ENCODE measurements at regions not wholly inside any gene's neighbourhood (a gene's known extent, or its start where the extent isn't known, plus 50 kb on each side); places are given as distances from the start of the nearest gene placed in this dataset.
"Not testable (repeated sequence)": the region's sequence is repeated elsewhere in the genome, so short reads cannot be mapped to it uniquely, and the experiment has no call there.

GRCh38 chr5:53166183-53166495 lies 56.6 kb upstream of the MOCS2 start:
- no peaks in the 10 kb centered on the region for H3K36me3 ChIP-seq (replicated peaks; ENCODE audit: low read depth, low read length)
- H3K9me3 ChIP-seq (ENCODE audit: insufficient read depth, low read length): no peaks in the 10 kb centered on the region
- H3K4me3 ChIP-seq (ENCODE audit: low read length): no peak overlapping the region
- no peak overlapping the region for H2AFZ ChIP-seq (ENCODE audit: low read depth, low read length)
- H3K9ac ChIP-seq (ENCODE audit: low read length): no peak overlapping the region
- H4K20me1 ChIP-seq (ENCODE audit: insufficient read depth, low read length): no peaks in the 10 kb centered on the region
- H3K79me2 ChIP-seq (ENCODE audit: low read length): no peaks in the 10 kb centered on the region
- no peaks in the 10 kb centered on the region for H3K4me1 ChIP-seq (ENCODE audit: low read length)
- no peaks in the 10 kb centered on the region for H3K27me3 ChIP-seq (ENCODE audit: low read depth, low read length)
- no peak for TF ChIP-seq CTCF (IDR thresholded peaks at IDR 0.05; ENCODE audit: low read depth, low read length)
- TF ChIP-seq EZH2phosphoT487 (IDR thresholded peaks at IDR 0.05; ENCODE audit: low read depth): no peak
- H3K27ac ChIP-seq (ENCODE audit: low read length): no peak overlapping the region
- H3K4me2 ChIP-seq (ENCODE audit: low read length): no peak overlapping the region

GRCh38 chr5:53167836-53168235 lies 58.3 kb upstream of the MOCS2 start:
- TF ChIP-seq EZH2phosphoT487 (IDR thresholded peaks at IDR 0.05; ENCODE audit: low read depth): no peak
- no peak for TF ChIP-seq CTCF (IDR thresholded peaks at IDR 0.05; ENCODE audit: low read depth, low read length)
- Histone ChIP-seq H3K36me3 (replicated peaks; ENCODE audit: low read depth, low read length) (no peaks in the 10 kb centered on the region), H3K4me1 (ENCODE audit: low read length) (no peaks in the 10 kb centered on the region), H3K79me2 (ENCODE audit: low read length) (no peaks in the 10 kb centered on the region), H3K27ac (ENCODE audit: low read length) (no peak overlapping the region), H3K9me3 (ENCODE audit: insufficient read depth, low read length) (no peaks in the 10 kb centered on the region), H2AFZ (ENCODE audit: low read depth, low read length) (no peak overlapping the region), H4K20me1 (ENCODE audit: insufficient read depth, low read length) (no peaks in the 10 kb centered on the region), H3K4me2 (ENCODE audit: low read length) (no peak overlapping the region), H3K27me3 (ENCODE audit: low read depth, low read length) (no peaks in the 10 kb centered on the region), H3K4me3 (ENCODE audit: low read length) (no peak overlapping the region), H3K9ac (ENCODE audit: low read length) (no peak overlapping the region)

- Histone ChIP-seq H3K27ac (ENCODE audit: low read length) (no peak overlapping the region), H3K4me3 (ENCODE audit: low read length) (no peak overlapping the region), H3K9ac (ENCODE audit: low read length) (no peak overlapping the region), H3K36me3 (replicated peaks; ENCODE audit: low read depth, low read length) (no peaks in the 10 kb centered on the region), H4K20me1 (ENCODE audit: insufficient read depth, low read length) (no peaks in the 10 kb centered on the region), H2AFZ (ENCODE audit: low read depth, low read length) (no peak overlapping the region), H3K79me2 (ENCODE audit: low read length) (no peaks in the 10 kb centered on the region), H3K4me1 (ENCODE audit: low read length) (no peaks in the 10 kb centered on the region), H3K4me2 (ENCODE audit: low read length) (no peak overlapping the region), H3K27me3 (ENCODE audit: low read depth, low read length) (no peaks in the 10 kb centered on the region), H3K9me3 (ENCODE audit: insufficient read depth, low read length) (no peaks in the 10 kb centered on the region)
- TF ChIP-seq CTCF (IDR thresholded peaks at IDR 0.05; ENCODE audit: low read depth, low read length) (no peak), EZH2phosphoT487 (IDR thresholded peaks at IDR 0.05; ENCODE audit: low read depth) (no peak)
These were observed 60.4 kb upstream of the MOCS2 start for GRCh38 chr5:53169933-53170332.

- no peak overlapping the region for H2AFZ ChIP-seq (ENCODE audit: low read depth, low read length)
- H3K9ac ChIP-seq (ENCODE audit: low read length): no peak overlapping the region
- no peak overlapping the region for H3K4me2 ChIP-seq (ENCODE audit: low read length)
- no peaks in the 10 kb centered on the region for H3K4me1 ChIP-seq (ENCODE audit: low read length)
- no peak overlapping the region for H3K4me3 ChIP-seq (ENCODE audit: low read length)
- H3K9me3 ChIP-seq (ENCODE audit: insufficient read depth, low read length): no peaks in the 10 kb centered on the region
- no peaks in the 10 kb centered on the region for H3K27me3 ChIP-seq (ENCODE audit: low read depth, low read length)
- no peaks in the 10 kb centered on the region for H4K20me1 ChIP-seq (ENCODE audit: insufficient read depth, low read length)
- H3K79me2 ChIP-seq (ENCODE audit: low read length): no peaks in the 10 kb centered on the region
- TF ChIP-seq EZH2phosphoT487 (IDR thresholded peaks at IDR 0.05; ENCODE audit: low read depth): no peak
- peak; percentile 67 for TF ChIP-seq CTCF (IDR thresholded peaks at IDR 0.05; ENCODE audit: low read depth, low read length)
- H3K36me3 ChIP-seq (replicated peaks; ENCODE audit: low read depth, low read length): no peaks in the 10 kb centered on the region
- no peak overlapping the region for H3K27ac ChIP-seq (ENCODE audit: low read length)
These were observed 61.3 kb upstream of the MOCS2 start for GRCh38 chr5:53170746-53171349.

- not testable (repeated sequence) for H3K79me2 ChIP-seq (ENCODE audit: low read length); H3K27me3 ChIP-seq (ENCODE audit: low read depth, low read length); H3K27ac ChIP-seq (ENCODE audit: low read length); H3K36me3 ChIP-seq (replicated peaks; ENCODE audit: low read depth, low read length); H4K20me1 ChIP-seq (ENCODE audit: insufficient read depth, low read length); H3K4me2 ChIP-seq (ENCODE audit: low read length); H3K9me3 ChIP-seq (ENCODE audit: insufficient read depth, low read length); H3K4me1 ChIP-seq (ENCODE audit: low read length); H3K4me3 ChIP-seq (ENCODE audit: low read length); H2AFZ ChIP-seq (ENCODE audit: low read depth, low read length); H3K9ac ChIP-seq (ENCODE audit: low read length)
These were observed 62.5 kb upstream of the MOCS2 start for GRCh38 chr5:53172073-53172472.
